Gastroesophageal sphincter (tissue), 4 donors: ENCODE measurements at regions not wholly inside any gene's neighbourhood (a gene's known extent, or its start where the extent isn't known, plus 50 kb on each side); places are given as distances from the start of the nearest gene placed in this dataset.
"Not testable (repeated sequence)": the region's sequence is repeated elsewhere in the genome, so short reads cannot be mapped to it uniquely, and the experiment has no call there.

Experiments used
- ATAC-seq: fragments of 150-250 bp; one replicate; pipeline ENCODE4 v1.9.1; 2016; ENCODE audit warnings: mild to moderate bottlenecking, moderate library complexity
- H3K27ac ChIP-seq, 4 donors: fragments of 200-600 bp; sonication (generic) in 3 of 4; 1 replicate in 3 of 4; 2 replicates in 1 of 4; pipeline ENCODE4 v1.5.1; 2016 to 2019
- H3K27me3 ChIP-seq: fragments of 200-600 bp; sonication (generic); one replicate; pipeline ENCODE4 v1.5.1; 2019
- H3K36me3 ChIP-seq, 2 donors: fragments of 200-600 bp; sonication (generic); one replicate each; pipeline ENCODE4 v1.5.1; 2019; ENCODE audit warnings: control low read depth in 1 of 2
- H3K4me1 ChIP-seq, 3 donors: fragments of 200-600 bp; sonication (generic); 1 replicate in 2 of 3; 2 replicates in 1 of 3; pipeline ENCODE4 v1.5.1; 2016 to 2019; ENCODE audit warnings: control low read depth in 2 of 3
- H3K4me3 ChIP-seq, 2 donors: fragments of 200-600 bp; sonication (generic); one replicate each; pipeline ENCODE4 v1.5.1; 2019; ENCODE audit warnings: mild to moderate bottlenecking in 1 of 2, moderate library complexity in 1 of 2
- H3K9me3 ChIP-seq, 3 donors: fragments of 200-600 bp; sonication (generic); one replicate each; pipeline ENCODE4 v1.5.1; 2017 to 2019; ENCODE audit warnings: control low read depth in 2 of 3
- EP300 ChIP-seq: sonication (generic); formaldehyde crosslinking; IDR thresholded peaks from one replicate; pipeline ENCODE4 v1.6.1; 2017; ENCODE audit warnings: antibody characterized with exemption, mild to moderate bottlenecking
- POLR2A ChIP-seq, 2 donors: fragments of 450-650 bp; IDR thresholded peaks; one replicate each; pipeline ENCODE4 v1.6.1; 2017; ENCODE audit warnings: antibody characterized with exemption in 2 of 2, mild to moderate bottlenecking in 2 of 2, moderate library complexity in 1 of 2
- POLR2AphosphoS5 ChIP-seq: sonication (generic); formaldehyde crosslinking; IDR thresholded peaks from one replicate; pipeline ENCODE4 v1.6.1; 2017; ENCODE audit warnings: antibody characterized with exemption
- WGBS, 2 donors: methylation state at CpG; one replicate each; pipeline ENCODE4 v1.1.5; 2018; ENCODE audit warnings: low coverage in 1 of 2; 5-methylcytosine and 5-hydroxymethylcytosine counted together
- TF ChIP-seq, protein P1 (sequence below), 4 experiments: fragments of 200-600 bp in 2 of 4; fragments of 450-650 bp in 2 of 4; sonication (generic) in 1 of 4; IDR thresholded peaks; one replicate each; pipeline ENCODE4 v1.5.1; 2017 to 2019; ENCODE audit warnings: antibody characterized with exemption in 4 of 4, mild to moderate bottlenecking in 2 of 4, moderate library complexity in 2 of 4

DNA sequence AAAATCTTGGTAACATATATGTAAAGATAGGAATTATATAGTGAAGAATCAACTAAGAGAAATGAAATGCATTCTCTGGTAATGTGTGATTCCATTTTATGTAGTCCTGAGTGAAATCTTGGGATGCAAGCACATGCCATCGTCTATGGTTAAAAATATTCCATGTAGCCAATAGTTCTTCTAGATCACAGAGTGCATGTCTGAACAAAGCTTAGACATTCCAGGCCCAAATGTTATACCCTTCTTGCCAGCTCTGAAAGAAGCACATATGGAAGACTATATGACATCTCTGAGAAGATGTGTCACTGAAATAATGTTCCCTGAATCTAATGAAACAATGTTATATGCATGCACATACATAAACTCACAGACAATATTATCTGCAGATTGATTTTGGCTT, 92.3 kb upstream of the TFPI start:
- Histone ChIP-seq H3K4me1 (no peaks in the 10 kb centered on the region), H3K4me3 (no peak overlapping the region), H3K9me3 (no peaks in the 10 kb centered on the region), H3K27ac (no peak overlapping the region), H3K27me3 (no peaks in the 10 kb centered on the region), H3K36me3 (no peaks in the 10 kb centered on the region)
- WGBS, 2 donors, result 81 to 100% methylated on average over 1 of the region's 1 CpG
- no peak for ATAC-seq
- TF ChIP-seq, protein P1, sequence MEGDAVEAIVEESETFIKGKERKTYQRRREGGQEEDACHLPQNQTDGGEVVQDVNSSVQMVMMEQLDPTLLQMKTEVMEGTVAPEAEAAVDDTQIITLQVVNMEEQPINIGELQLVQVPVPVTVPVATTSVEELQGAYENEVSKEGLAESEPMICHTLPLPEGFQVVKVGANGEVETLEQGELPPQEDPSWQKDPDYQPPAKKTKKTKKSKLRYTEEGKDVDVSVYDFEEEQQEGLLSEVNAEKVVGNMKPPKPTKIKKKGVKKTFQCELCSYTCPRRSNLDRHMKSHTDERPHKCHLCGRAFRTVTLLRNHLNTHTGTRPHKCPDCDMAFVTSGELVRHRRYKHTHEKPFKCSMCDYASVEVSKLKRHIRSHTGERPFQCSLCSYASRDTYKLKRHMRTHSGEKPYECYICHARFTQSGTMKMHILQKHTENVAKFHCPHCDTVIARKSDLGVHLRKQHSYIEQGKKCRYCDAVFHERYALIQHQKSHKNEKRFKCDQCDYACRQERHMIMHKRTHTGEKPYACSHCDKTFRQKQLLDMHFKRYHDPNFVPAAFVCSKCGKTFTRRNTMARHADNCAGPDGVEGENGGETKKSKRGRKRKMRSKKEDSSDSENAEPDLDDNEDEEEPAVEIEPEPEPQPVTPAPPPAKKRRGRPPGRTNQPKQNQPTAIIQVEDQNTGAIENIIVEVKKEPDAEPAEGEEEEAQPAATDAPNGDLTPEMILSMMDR (IDR thresholded peaks at IDR 0.05), result no peak
- TF ChIP-seq POLR2A (IDR thresholded peaks at IDR 0.05) (no peak), POLR2AphosphoS5 (no peak), EP300 (no peak)

GRCh38 chr2:187654535-187654934, 100.3 kb upstream of the TFPI start:
- TF ChIP-seq POLR2A (IDR thresholded peaks at IDR 0.05) (no peak), POLR2AphosphoS5 (no peak), EP300 (no peak)
- TF ChIP-seq, protein P1 (IDR thresholded peaks at IDR 0.05), result no peak
- H3K27me3 ChIP-seq, result no peaks in the 10 kb centered on the region
- ATAC-seq, result no peak
- H3K36me3 ChIP-seq, result no peaks in the 10 kb centered on the region
- H3K4me1 ChIP-seq, result no peaks in the 10 kb centered on the region
- no peak overlapping the region for H3K4me3 ChIP-seq
- H3K27ac ChIP-seq, result no peak overlapping the region
- H3K9me3 ChIP-seq, result no peaks in the 10 kb centered on the region
- 56 to 63% methylated on average over 3 to 4 of the region's 4 CpGs for WGBS, 2 donors

DNA sequence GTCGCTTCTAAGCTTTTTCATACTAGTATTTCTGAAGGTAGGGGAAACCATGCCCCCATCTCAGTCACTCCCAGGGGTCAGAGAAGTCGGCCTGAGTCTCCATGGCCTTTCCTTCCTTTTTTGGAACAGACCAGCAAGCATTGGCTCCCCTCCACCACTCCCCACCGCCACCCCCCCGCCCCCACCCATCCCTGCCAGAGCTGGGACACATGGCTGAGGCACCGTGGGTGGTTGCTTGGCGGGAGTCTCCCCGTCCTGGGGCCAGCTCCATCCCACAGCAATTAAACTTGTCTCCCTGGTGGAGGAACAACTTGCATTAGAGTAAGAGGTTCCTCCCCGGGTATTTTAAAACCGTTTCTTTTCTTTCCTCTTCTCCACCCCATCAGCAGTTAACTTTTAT, 100.8 kb upstream of the TFPI start:
- no peak for ATAC-seq
- Histone ChIP-seq H3K4me1 (no peaks in the 10 kb centered on the region), H3K27ac (no peak overlapping the region), H3K27me3 (no peaks in the 10 kb centered on the region), H3K4me3 (no peak overlapping the region), H3K9me3 (no peaks in the 10 kb centered on the region), H3K36me3 (no peaks in the 10 kb centered on the region)
- 49 to 64% methylated on average over 6 of the region's 9 CpGs for WGBS, 2 donors
- TF ChIP-seq EP300, result no peak
- no peak for TF ChIP-seq POLR2AphosphoS5
- TF ChIP-seq, protein P1 (IDR thresholded peaks at IDR 0.05), result no peak
- no peak for TF ChIP-seq POLR2A (IDR thresholded peaks at IDR 0.05)

GRCh38 chr2:187656123-187656522, 101.9 kb upstream of the TFPI start:
- Histone ChIP-seq H3K27ac (no peak overlapping the region), H3K27me3 (no peaks in the 10 kb centered on the region), H3K4me3 (no peak overlapping the region), H3K36me3 (no peaks in the 10 kb centered on the region), H3K9me3 (no peaks in the 10 kb centered on the region), H3K4me1 (no peaks in the 10 kb centered on the region)
- no peak for ATAC-seq
- 54 to 73% methylated on average over 4 of the region's 4 CpGs for WGBS, 2 donors
- no peak for TF ChIP-seq POLR2A (IDR thresholded peaks at IDR 0.05)
- no peak for TF ChIP-seq EP300
- TF ChIP-seq, protein P1 (IDR thresholded peaks at IDR 0.05), result no peak
- TF ChIP-seq POLR2AphosphoS5, result no peak

DNA sequence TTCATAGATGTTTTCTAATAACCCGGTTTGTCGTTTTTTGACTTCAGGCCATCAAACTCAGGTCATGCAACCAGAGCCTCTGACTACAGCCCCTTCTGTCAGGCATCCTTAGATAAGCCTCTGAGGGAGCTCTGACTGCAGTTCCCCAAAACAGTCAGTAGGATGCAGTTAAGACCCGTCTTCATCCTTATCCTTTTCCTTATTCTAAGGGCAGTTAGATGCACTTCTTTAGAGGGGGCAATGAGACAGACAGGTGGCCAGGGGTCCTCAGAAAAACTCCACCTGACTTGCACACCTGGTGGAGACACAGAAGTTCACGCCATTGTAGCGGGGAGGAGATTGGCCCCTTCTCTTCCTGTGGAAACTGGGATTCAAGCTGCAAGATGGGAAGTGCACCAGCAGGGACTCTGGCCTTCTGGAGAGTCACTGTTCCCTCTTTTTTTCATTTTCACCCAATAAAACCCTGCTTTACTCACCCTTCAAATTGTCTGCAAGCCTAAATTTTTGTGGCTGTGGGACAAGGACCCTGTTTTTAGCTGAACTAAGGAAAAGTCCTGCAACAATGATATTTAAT, 104.8 kb upstream of the TFPI start:
- Histone ChIP-seq H3K27ac (no peak overlapping the region), H3K36me3 (no peaks in the 10 kb centered on the region), H3K27me3 (no peaks in the 10 kb centered on the region), H3K4me1 (no peaks in the 10 kb centered on the region), H3K4me3 (no peak overlapping the region), H3K9me3 (no peaks in the 10 kb centered on the region)
- TF ChIP-seq EP300, result no peak
- TF ChIP-seq, protein P1 (IDR thresholded peaks at IDR 0.05), result no peak
- TF ChIP-seq POLR2A (IDR thresholded peaks at IDR 0.05), result no peak
- no peak for TF ChIP-seq POLR2AphosphoS5
- 30 to 53% methylated on average over 3 to 4 of the region's 5 CpGs for WGBS, 2 donors
- ATAC-seq, result no peak

DNA sequence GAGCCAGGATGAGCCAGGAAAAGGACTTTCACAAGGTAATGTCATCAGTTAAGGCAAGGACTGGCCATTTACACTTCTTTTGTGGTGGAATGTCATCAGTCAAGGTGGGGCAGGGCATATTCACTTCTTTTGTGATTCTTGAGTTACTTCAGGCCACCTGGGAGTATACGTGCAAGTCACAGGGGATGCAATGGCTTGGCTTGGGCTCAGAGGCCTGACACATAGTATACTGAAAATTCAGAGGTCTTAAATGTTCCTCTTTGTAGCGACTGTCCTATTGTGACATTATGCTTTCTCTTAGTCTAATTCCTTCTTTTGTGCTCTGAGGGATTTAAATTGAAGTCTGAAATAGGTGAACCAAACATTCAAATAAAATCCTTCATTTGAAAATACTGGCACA, 121.8 kb upstream of the TFPI start:
- H3K27ac ChIP-seq, H3K4me1 ChIP-seq, H3K4me3 ChIP-seq, H3K36me3 ChIP-seq, ATAC-seq, H3K27me3 ChIP-seq, H3K9me3 ChIP-seq: not testable (repeated sequence)
- WGBS, 2 donors, result 79 to 88% methylated on average over 2 of the region's 2 CpGs
